NOMO-1 treated with DMSO at 0.1 percent for 48 hours (cell line): ENCODE measurements at regions not wholly inside any gene's neighbourhood (a gene's known extent, or its start where the extent isn't known, plus 50 kb on each side); places are given as distances from the start of the nearest gene placed in this dataset.

Experiments used
- DNase-seq: peaks from one replicate; lab custom pipeline; 2025; ENCODE audit not compliant: unreplicated experiment; lab: John Stamatoyannopoulos, UW

DNA sequence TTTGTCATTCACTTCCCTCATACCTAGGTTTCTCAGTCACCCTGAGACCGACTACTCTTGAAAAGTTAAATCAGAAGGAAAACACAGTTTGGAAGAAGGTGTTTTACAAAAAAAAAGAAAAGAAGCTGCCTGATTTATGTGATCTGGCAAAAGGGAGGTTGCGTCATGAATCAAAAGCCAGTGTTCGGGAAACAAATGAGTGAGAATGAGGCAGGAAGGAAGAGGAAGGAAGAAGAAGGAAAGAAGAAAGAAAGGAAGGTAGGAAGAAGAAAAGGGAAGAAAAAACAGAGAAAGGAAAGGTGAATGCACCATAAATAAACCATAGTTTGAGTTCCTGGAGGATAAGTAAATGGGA lies 314.6 kb downstream of the BLID start:
- DNase-seq = no peak

DNA sequence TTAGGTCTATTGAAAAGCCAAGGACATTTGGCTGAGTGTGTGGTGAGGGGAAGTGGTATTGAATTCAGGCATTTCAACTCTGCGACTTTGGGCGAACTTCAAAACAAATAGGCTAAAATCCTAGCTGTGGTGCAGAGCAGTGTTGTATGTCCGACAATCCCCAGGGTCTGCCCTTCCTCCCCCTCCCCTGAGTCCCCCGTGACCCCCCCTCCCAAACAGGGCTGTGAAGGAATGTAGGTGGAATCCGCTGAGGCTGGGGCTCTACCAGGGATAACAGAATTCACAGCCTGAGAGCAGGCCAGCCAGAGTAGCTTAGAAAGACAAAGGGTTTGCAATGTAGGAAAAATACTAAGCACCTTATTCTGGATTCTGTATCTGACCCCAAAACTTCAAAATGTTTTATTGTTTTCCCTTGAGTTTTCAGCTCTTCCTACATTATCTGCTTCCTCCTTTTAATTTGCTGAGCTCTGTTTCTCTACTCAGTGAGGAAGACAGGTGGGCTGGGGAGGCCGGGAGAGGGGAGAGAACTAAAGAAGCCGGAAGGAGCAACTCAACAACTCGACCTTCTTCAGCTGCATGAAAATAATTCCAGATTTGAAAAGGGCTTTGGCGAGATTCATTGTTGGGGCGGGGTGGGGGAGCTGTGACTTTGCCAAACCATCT lies 315.2 kb downstream of the BLID start:
- no peak for DNase-seq

GRCh38 chr11:121800240-121800639 lies 315.8 kb downstream of the BLID start:
- no peak for DNase-seq

DNA sequence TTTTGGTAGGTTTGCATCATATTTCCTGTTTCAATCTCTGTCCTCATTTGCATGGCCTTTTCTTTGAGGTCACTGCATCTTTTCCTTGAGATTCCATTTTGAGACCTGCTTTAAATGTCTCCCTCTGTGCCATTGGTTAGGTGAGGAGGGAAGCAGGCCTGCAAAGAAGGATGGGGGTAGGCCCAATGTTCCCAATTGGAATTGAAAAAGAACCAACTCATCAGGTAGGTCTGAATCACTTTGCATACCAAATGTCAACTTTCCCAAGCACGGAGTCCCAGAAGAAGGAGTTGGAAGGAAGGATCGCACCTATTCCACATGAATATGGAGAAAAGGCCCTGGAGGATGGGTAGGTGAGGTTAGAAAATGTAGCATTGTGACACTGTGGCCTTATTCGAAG lies 318.5 kb downstream of the BLID start:
- no peak for DNase-seq

GRCh38 chr11:121795174-121795573 lies 320.8 kb downstream of the BLID start:
- DNase-seq = no peak

DNA sequence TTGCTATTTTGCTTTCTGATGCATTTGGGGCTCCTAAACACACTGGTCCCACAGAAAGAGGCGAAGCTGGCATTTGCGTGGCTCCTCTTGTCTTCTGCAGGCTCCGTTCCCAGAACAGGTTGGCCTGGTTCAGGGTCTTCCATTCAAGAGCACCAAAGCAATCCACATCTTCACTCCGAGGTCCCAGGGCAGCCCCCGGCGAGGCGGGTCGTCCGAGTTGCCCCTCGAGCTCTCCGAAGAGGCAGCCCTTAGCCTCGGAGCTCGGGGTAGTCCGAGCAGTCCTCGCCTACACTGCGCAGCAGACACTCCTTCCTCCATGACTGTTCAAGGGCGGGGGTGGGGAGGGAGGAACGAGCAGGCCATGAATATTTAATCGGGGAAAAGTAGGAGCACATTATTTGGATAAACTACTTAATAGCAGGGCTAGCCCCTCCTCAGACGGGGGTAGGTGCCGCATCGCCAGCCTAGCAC lies 321.3 kb downstream of the BLID start:
- DNase-seq = no peak

- DNase-seq = no peak
Observed at GRCh38 chr11:121793916-121794315, 322.1 kb downstream of the BLID start.

- peak; percentile 75 for DNase-seq
Observed at GRCh38 chr11:121793291-121793690, 322.7 kb downstream of the BLID start.

DNA sequence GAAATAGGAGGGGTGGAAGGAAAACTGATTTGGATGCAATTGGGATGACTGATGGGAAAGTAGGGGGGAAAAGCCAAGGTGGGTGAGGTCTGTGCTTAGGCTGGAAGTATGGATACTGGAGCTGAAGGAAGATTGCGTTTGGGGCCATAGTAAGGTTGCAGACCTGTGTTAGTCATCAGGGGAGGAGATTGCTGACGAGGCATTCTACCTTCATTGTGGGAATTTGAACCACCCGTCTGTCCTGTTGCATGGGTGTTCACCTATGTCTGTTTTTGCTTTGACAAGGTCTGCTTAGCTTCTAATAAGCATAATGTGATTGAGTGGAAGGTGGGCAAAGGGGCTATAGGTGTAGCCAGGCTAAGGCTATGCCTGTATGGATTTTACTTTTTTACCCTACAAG lies 323.8 kb downstream of the BLID start:
- no peak for DNase-seq

DNA sequence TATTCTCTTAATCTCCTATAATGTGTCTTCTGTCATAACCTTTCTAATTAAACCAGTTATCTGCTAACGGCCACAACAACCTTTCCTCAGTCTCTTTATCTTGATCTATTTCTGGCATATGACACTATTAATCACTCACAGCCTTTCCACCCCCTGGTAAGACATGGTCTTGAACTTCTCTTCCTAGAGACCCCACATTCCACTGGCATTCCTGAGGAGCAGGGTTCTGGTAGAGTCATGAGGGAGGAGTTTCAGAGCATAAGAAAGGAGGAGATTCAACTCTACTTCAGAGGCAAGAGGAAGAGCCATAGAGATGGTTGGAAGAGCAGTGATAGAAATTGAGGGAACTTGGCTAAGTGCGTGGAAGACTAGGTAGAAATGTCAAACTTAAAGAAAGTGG lies 325.6 kb downstream of the BLID start:
- DNase-seq = no peak

DNA sequence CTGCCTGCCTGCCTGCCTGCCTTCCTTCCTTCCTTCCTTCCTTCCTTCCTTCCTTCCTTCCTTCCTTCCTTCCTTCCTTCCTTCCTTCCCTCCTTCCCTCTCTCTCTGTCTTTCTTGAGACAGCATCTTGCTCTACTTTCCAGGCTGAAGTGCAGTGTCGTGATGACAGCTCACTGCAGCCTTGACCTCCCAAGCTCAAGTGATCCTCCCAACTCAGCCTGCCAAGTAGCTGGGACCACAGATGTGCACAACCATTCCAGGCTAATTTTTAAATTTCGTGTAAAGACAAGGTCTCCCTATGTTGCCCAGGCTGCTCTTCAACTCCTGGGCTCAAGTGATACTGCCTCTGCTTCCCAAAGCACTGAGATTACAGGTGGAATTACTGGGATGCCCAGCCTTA lies 328.2 kb upstream of the SORL1-AS1 start:
- no peak for DNase-seq

- DNase-seq = no peak
Observed at GRCh38 chr11:121777056-121777455, 324.3 kb upstream of the SORL1-AS1 start.

DNA sequence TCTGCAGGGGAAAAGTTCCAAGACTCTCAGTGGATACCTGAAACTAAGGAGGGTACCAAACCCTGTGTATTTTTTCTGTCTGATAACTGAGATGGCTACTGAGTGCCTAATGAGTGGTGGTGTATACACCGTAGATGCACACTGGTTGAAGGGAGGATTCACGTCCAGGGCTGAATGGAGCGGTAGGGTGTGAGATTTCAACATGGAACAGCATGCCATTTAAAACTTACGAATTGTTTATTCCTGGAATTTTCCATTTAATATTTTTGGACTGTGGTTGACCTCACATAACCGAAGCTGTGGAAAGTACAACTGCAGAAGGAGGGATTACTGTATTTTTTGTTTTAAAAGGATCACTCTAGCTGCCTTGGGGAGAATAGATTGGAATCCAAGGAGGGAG lies 322.5 kb upstream of the SORL1-AS1 start:
- no peak for DNase-seq

DNA sequence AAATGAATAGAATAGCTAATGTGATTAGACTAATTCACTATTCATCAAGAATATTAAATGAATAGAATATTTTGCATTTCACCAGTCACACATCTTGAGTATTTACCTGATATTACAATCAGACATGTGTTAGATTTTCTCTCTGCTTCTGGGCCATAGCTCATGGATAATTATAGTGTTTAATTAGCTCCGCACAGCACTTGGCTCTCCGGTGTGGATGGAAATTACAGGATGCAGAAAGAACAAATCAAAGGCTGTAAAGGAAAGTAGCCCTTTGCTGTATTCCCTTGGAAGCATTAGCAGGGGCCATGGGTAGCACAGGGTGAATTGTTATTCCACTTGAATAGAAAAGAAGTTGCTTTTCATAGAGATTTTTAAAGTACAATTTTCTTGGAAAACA lies 320.3 kb upstream of the SORL1-AS1 start:
- no peak for DNase-seq

DNA sequence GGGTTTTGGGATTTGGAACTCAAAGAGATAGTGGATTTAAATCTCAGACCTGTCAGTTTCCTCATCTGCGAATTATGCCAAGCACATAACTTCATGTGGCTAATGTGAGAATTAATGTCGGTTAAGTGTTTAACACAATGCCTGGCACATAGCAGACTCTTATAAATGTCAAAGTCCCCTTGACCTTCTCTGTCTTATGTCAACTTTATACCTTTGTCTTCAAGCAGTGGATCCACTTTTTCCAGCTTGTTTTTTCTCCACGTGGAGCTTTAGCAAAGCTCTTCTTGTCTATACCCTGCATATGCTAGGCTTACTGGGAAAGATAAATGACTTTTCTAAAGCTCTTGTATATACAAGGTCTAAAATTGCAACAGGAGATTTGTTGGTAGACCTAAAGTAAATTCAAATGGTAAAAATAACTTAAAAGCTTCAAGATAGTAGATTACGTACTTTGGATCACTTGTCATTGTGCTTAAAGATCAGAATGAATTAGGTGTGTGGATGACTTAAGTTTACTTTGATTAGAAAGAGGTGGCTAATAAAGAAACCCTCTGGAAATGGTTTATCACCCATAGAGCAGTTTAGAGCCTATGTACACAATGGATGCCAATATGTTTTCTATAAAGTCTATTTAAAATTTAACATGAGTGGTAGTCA lies 318.3 kb upstream of the SORL1-AS1 start:
- DNase-seq = no peak

DNA sequence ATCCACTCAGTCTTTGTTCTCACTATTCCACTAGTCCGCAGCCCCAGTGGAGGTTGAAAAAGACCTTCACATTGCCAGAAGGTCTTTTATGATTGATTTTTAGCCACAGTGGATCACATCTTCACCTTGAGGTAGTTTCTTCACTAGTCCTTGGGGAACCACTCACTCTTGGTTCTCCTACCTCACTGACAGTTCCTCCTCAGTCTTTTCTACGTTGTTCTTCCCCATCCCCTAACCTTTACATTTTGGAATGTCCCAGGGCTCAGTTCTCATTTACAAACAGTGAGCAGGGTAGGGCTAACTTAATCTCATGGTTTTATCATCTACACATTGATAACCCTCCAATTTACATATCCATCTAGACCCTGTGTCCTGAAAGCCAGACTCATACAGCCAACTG lies 316.4 kb upstream of the SORL1-AS1 start:
- DNase-seq = no peak

GRCh38 chr11:121767433-121767832 lies 314.7 kb upstream of the SORL1-AS1 start:
- DNase-seq = peak; percentile 98

DNA sequence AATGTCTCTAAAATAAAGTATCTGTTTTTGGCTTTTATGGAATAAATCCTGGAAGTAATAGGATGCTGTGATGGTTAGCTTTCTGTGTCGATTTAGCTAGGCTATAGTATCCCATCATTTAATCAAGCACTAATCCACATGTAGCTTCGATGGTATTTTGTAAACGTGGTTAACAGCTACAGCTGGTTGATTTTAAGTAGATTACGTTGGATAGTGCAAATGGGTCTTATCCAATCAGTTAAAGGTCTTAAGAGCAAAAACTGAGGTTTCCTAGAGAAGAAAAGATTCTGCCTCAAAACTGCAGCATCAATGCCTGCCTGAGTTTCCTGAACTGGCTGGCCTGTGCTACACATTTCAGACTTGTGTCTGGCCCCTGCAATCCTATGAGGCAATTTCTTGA lies 314.2 kb upstream of the SORL1-AS1 start:
- no peak for DNase-seq

GRCh38 chr11:121766166-121766565 lies 313.4 kb upstream of the SORL1-AS1 start:
- no peak for DNase-seq

- DNase-seq = peak; percentile 81
Observed at GRCh38 chr11:121763526-121763925, 310.8 kb upstream of the SORL1-AS1 start.

- DNase-seq = peak; percentile 2
Observed at GRCh38 chr11:121762820-121763219, 310.1 kb upstream of the SORL1-AS1 start.

GRCh38 chr11:121761186-121761585 lies 308.4 kb upstream of the SORL1-AS1 start:
- no peak for DNase-seq
